MM.1S (cell line): ENCODE measurements at regions not wholly inside any gene's neighbourhood (a gene's known extent, or its start where the extent isn't known, plus 50 kb on each side); places are given as distances from the start of the nearest gene placed in this dataset.
"Not testable (repeated sequence)": the region's sequence is repeated elsewhere in the genome, so short reads cannot be mapped to it uniquely, and the experiment has no call there.

Experiments
- DNase-seq: peaks from one replicate; pipeline ENCODE4 v3.0.0-alpha.2; 2015
- H2AFZ ChIP-seq: fragments of 300-600 bp; sonication (generic); 2 replicates; pipeline ENCODE4 v1.6.0; 2016; ENCODE audit warnings: antibody characterized with exemption, low read length
- H3F3A ChIP-seq: fragments of 300-600 bp; sonication (generic); 2 replicates; pipeline ENCODE4 v1.6.1; 2016; ENCODE audit warnings: mild to moderate bottlenecking, antibody characterized with exemption, low read length, moderate library complexity, mixed read lengths; ENCODE audit not compliant: insufficient read depth
- H3K27ac ChIP-seq: fragments of 300-600 bp; sonication (generic); 2 replicates; pipeline ENCODE4 v1.5.1; 2016; ENCODE audit warnings: mild to moderate bottlenecking, low read length
- H3K27me3 ChIP-seq: fragments of 300-600 bp; sonication (generic); replicated peaks from 2 replicates; pipeline ENCODE4 v1.6.0; 2016; ENCODE audit warnings: low read length; ENCODE audit not compliant: insufficient read depth
- H3K36me3 ChIP-seq: fragments of 300-600 bp; sonication (generic); replicated peaks from 2 replicates; pipeline ENCODE4 v1.6.1; 2016; ENCODE audit warnings: mild to moderate bottlenecking, low read length, mixed read lengths; ENCODE audit not compliant: insufficient read depth
- H3K4me1 ChIP-seq: fragments of 300-600 bp; sonication (generic); 2 replicates; pipeline ENCODE4 v1.6.1; 2016; ENCODE audit warnings: low read length, mixed read lengths
- H3K4me2 ChIP-seq: fragments of 300-600 bp; sonication (generic); 2 replicates; pipeline ENCODE4 v1.6.0; 2016; ENCODE audit warnings: low read depth, low read length
- H3K4me3 ChIP-seq: fragments of 300-600 bp; sonication (generic); 2 replicates; pipeline ENCODE4 v1.5.1; 2016; ENCODE audit warnings: low read length, mixed read lengths
- H3K79me2 ChIP-seq: fragments of 300-600 bp; sonication (generic); 2 replicates; pipeline ENCODE4 v1.6.1; 2016; ENCODE audit warnings: mixed run types, low read length, mixed read lengths
- H3K9ac ChIP-seq: fragments of 300-600 bp; sonication (generic); 2 replicates; pipeline ENCODE4 v1.6.1; 2016; ENCODE audit warnings: low read length, mixed read lengths
- H3K9me2 ChIP-seq: fragments of 300-600 bp; sonication (generic); replicated peaks from 2 replicates; pipeline ENCODE4 v1.6.1; 2016; ENCODE audit warnings: mild to moderate bottlenecking, low read length, mixed read lengths; ENCODE audit not compliant: insufficient read depth
- H3K9me3 ChIP-seq: fragments of 300-600 bp; sonication (generic); replicated peaks from 2 replicates; pipeline ENCODE4 v1.6.1; 2016; ENCODE audit warnings: mild to moderate bottlenecking, low read length, mixed read lengths; ENCODE audit not compliant: insufficient read depth
- H4K20me1 ChIP-seq: fragments of 300-600 bp; sonication (generic); 2 replicates; pipeline ENCODE4 v1.6.1; 2016; ENCODE audit warnings: mild to moderate bottlenecking, low read length, moderate library complexity, mixed read lengths; ENCODE audit not compliant: insufficient read depth

- H3K9ac ChIP-seq, H3K9me3 ChIP-seq, H3K79me2 ChIP-seq, H3K27ac ChIP-seq, H3K9me2 ChIP-seq, H3K4me2 ChIP-seq, H4K20me1 ChIP-seq, H3K4me1 ChIP-seq, H3F3A ChIP-seq, H3K36me3 ChIP-seq, DNase-seq, H3K27me3 ChIP-seq, H2AFZ ChIP-seq, H3K4me3 ChIP-seq: not testable (repeated sequence)
Observed at GRCh38 chr17:16845098-16845497, 126.8 kb downstream of the TNFRSF13B start.

- not testable (repeated sequence) for H2AFZ ChIP-seq, H3K9me3 ChIP-seq, H3K79me2 ChIP-seq, H4K20me1 ChIP-seq, H3K4me2 ChIP-seq, H3K4me1 ChIP-seq, H3K4me3 ChIP-seq, H3K9ac ChIP-seq, H3K27ac ChIP-seq, H3K27me3 ChIP-seq, DNase-seq, H3K9me2 ChIP-seq, H3F3A ChIP-seq, H3K36me3 ChIP-seq
Observed at GRCh38 chr17:16844669-16845068, 127.2 kb downstream of the TNFRSF13B start.

- H3K9me2 ChIP-seq, H3K4me1 ChIP-seq, H4K20me1 ChIP-seq, H3K4me2 ChIP-seq, H3K36me3 ChIP-seq, H3K4me3 ChIP-seq, H3K9me3 ChIP-seq, H3K79me2 ChIP-seq, H2AFZ ChIP-seq, H3K27me3 ChIP-seq, H3F3A ChIP-seq, H3K27ac ChIP-seq, H3K9ac ChIP-seq, DNase-seq: not testable (repeated sequence)
Observed at GRCh38 chr17:16843511-16843910, 128.4 kb downstream of the TNFRSF13B start.

GRCh38 chr17:16842346-16842745 is 129.6 kb downstream of the TNFRSF13B start:
- not testable (repeated sequence) for H3K9me3 ChIP-seq, H3K27ac ChIP-seq, H3F3A ChIP-seq, H3K9me2 ChIP-seq, H3K4me3 ChIP-seq, DNase-seq, H4K20me1 ChIP-seq, H3K79me2 ChIP-seq, H2AFZ ChIP-seq, H3K36me3 ChIP-seq, H3K9ac ChIP-seq, H3K4me1 ChIP-seq, H3K27me3 ChIP-seq, H3K4me2 ChIP-seq

- not testable (repeated sequence) for H3K79me2 ChIP-seq, H3K27me3 ChIP-seq, H3K9me2 ChIP-seq, H4K20me1 ChIP-seq, H3K36me3 ChIP-seq, H3K4me2 ChIP-seq, H3K4me1 ChIP-seq, H3F3A ChIP-seq, DNase-seq, H3K9ac ChIP-seq, H3K4me3 ChIP-seq, H3K27ac ChIP-seq, H3K9me3 ChIP-seq, H2AFZ ChIP-seq
Observed at GRCh38 chr17:16841896-16842295, 130.0 kb downstream of the TNFRSF13B start.

GRCh38 chr17:16840219-16840618 is 131.7 kb downstream of the TNFRSF13B start:
- not testable (repeated sequence) for H3K36me3 ChIP-seq, H3K9ac ChIP-seq, H3F3A ChIP-seq, H3K4me2 ChIP-seq, H2AFZ ChIP-seq, H3K27me3 ChIP-seq, H3K27ac ChIP-seq, DNase-seq, H3K79me2 ChIP-seq, H3K4me3 ChIP-seq, H3K4me1 ChIP-seq, H3K9me3 ChIP-seq, H3K9me2 ChIP-seq, H4K20me1 ChIP-seq

- not testable (repeated sequence) for H2AFZ ChIP-seq, H3K4me2 ChIP-seq, H4K20me1 ChIP-seq, H3K9me2 ChIP-seq, H3K9me3 ChIP-seq, H3K27ac ChIP-seq, H3K79me2 ChIP-seq, H3F3A ChIP-seq, H3K4me1 ChIP-seq, H3K36me3 ChIP-seq, DNase-seq, H3K9ac ChIP-seq, H3K4me3 ChIP-seq, H3K27me3 ChIP-seq
Observed at GRCh38 chr17:16839242-16840175, 132.4 kb downstream of the TNFRSF13B start.

- H4K20me1 ChIP-seq, H3K36me3 ChIP-seq, H3K9ac ChIP-seq, H3K4me2 ChIP-seq, H3K4me3 ChIP-seq, H3K9me2 ChIP-seq, H2AFZ ChIP-seq, H3K27ac ChIP-seq, DNase-seq, H3K27me3 ChIP-seq, H3K9me3 ChIP-seq, H3K4me1 ChIP-seq, H3K79me2 ChIP-seq, H3F3A ChIP-seq: not testable (repeated sequence)
Observed at GRCh38 chr17:16838795-16839194, 133.1 kb downstream of the TNFRSF13B start.
